NCI-H1930 (cell line): ENCODE measurements at regions not wholly inside any gene's neighbourhood (a gene's known extent, or its start where the extent isn't known, plus 50 kb on each side); places are given as distances from the start of the nearest gene placed in this dataset.
"Not testable (repeated sequence)": the region's sequence is repeated elsewhere in the genome, so short reads cannot be mapped to it uniquely, and the experiment has no call there.

ENCODE experiments used
- DNase-seq, 2 experiments: peaks; one replicate each; lab custom pipeline; 2025; lab: John Stamatoyannopoulos, UW

DNA sequence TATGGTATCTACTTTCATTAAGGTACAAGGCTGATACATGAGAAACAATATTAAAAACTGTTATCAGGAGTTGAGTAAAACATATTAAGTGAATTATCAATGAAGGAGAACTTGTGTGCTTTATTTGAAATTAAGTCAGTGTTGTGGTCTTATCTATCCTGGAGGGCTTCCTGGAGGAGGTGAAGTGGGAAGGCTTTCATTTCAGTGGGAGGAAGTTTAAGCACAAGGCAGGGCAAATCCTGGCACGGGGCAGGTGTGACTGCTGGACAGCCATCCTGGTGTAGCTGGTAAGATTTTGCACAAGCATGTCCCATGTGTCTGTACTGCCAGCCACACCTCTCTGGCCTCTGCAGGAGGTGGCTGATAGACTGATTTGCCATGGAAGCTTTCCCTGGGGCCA lies 159.7 kb upstream of the SKOR2 start:
- DNase-seq, result no peak

DNA sequence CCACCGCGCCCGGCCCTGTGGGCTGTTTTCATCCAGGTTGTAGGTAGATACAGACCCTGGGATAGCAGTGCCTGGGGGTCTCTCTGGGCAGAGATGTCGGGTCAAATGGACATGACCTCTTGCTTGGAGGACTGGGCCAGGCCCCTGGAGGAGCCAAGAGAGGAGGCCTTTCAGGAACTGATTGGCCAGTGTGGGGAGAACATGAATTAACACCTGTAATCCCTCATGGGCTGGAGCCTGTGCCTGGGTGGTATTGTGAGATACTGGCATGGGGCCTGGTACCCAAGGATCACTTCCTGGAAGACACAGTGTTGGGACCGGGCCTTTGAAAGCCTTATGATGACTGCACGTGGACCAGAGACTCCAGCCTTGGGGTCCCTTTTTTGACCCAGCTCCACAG lies 158.7 kb upstream of the SKOR2 start:
- no peak for DNase-seq

DNA sequence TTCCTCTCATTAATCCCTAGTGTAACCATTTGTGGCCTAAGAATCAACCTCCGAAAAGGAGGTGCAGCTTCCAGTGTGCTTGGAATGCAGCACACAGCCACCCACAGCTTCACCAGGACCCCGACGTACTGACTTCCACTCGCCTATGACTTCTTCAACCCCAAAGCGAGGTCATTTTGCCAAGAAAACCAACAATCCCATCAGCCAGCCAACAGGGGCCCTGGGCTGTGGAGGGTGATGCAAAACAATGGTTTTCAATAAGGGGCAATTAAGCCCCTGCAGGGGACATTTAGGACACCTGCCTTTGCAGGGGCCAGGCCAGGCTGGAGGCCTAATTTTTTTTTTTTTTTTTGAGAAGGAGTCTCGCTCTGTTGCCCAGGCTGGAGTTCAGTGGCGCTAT lies 158.1 kb upstream of the SKOR2 start:
- no peak for DNase-seq

DNA sequence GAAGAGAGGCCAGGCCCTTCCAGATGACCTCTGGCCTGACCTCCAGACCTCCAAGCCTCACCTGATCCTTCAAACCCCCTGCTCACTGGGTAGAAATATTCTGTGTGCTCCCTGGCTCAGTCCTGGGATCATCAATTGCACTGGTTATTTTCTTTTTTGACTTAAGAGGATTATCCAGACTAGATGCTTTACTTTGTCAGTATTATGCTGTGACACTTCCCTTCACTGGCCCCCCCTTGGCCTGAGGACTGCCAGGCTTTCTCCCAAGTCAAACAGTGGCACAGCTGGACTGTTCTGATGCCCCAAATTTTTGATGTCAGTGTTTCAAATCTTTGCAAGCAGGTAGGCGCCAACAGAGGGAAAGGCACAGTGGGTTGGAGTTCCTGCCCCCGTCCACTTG lies 156.3 kb upstream of the SKOR2 start:
- no peak for DNase-seq

DNA sequence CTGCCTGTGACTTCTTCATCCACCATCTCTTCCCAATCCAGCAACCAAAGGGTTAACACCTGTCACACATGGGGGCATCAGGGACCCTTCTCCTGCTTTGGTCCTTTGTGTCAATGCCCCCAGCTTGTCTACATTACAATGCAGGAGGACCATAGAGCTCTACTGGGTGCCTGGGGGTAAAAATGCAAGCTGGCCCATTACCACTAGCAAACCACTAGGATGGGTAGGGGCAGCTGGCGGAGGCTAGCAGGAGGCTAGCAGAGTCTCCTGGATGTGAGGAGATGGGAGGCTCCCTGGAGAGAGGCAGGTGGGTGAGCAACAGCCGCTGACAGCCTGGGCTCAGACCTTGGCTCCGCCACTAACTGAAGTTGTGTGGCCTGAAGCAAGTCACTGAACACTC lies 153.4 kb upstream of the SKOR2 start:
- no peak for DNase-seq

DNA sequence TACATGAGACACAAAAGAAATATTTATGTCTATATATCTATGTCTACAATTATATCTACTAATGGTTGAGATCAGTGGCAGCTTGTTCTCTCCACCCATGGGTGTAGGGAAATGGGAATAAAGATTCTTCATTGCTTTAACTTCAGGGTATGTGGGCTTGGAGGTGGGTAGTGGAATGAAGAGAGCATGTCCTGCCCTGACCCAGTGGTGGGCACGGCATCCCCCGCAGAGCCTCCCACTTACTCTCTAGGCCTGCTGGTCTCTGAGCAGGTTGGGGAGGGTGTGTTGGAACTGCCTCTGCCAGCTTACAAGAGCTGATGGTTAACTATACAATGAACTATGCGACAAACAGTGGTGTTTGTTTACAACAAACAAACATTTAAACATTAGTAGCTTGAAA lies 152.5 kb upstream of the SKOR2 start:
- no peak for DNase-seq

DNA sequence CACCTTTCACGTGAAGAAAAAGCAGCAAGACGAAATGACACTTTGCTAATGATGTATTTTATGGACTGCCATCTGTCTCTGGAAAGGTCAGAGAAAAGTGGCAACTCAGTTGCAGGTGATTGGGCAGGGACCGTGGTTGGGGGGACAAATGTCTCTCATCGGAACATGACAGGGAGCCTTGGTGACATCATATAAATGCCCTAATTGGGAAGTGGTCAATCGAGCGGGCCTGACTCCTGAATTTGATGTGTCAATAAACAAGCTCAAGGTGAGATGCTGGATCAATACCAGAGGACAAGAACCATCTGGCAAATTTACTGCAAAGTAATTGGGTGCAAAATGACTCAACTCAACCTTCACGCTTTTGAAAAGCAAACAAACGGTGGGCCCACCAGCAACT lies 151.9 kb upstream of the SKOR2 start:
- no peak for DNase-seq

DNA sequence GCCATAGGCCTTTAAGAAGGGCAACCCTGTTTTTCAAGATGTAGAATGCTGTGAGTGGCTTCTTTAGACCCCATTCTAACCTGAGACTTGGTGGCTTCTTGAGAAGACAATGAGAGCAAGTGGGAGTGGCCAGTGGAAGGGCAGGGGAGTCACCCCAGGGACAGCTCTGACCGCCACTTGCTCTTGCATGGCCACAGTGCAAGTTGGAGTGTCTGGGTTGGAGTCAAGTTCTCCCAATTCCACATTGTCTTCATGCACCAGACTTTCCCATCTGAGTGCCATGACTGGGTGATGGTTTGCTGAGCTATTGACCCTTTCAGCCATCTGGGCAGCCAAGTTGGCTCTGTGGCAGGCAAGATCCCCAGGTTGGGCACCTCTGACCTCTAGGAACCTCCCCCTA lies 148.0 kb upstream of the SKOR2 start:
- no peak for DNase-seq

DNA sequence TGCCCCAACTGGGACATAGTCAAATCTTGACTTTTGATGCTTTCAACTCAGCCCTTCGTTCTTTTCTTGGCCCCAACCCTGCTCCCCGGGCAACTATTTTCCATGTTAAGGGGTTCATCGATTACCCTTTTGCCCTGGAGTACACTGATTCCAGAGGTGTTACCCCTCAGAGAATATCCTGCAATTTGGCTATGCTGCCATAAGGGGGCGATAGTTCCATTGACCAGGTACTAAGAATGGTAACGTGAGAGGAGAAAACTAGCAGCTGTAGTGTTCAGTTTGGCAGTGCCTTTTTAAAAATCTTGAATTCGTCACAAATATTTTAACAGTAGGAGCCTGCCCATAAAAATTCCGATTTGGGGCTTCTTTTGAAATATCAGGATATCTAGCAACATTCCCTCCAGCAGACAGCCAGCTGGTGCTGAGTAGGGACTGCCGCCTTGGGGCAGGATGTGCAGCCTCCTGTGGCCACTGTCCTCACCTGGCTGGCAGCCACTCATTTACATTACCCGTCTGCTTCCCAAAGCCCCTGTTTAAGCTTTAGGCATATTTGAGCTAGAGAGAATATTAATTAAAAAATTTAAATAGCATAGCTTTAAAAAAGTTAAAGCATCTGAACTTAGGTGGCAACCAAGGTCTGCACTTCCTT lies 146.3 kb upstream of the SKOR2 start:
- DNase-seq, result no peak

DNA sequence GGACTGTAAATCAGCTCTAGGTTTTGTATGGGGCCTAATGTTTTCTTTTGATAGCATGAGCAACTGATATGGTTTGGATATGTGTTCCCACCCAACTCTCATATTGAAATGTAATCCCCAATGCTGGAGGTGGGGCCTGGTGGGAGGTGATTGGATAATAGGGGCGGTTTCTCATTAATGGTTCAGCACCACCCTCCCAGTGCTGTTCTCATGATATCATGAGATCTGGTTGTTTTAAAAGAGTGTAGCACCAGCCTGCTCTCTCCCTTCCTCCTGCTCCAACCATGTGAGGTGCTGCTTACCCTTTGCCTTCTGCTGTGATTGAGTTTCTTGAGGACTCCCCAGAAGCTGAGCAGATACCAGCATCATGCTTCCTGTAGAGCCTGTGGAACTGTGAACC lies 140.2 kb upstream of the SKOR2 start:
- no peak for DNase-seq

DNA sequence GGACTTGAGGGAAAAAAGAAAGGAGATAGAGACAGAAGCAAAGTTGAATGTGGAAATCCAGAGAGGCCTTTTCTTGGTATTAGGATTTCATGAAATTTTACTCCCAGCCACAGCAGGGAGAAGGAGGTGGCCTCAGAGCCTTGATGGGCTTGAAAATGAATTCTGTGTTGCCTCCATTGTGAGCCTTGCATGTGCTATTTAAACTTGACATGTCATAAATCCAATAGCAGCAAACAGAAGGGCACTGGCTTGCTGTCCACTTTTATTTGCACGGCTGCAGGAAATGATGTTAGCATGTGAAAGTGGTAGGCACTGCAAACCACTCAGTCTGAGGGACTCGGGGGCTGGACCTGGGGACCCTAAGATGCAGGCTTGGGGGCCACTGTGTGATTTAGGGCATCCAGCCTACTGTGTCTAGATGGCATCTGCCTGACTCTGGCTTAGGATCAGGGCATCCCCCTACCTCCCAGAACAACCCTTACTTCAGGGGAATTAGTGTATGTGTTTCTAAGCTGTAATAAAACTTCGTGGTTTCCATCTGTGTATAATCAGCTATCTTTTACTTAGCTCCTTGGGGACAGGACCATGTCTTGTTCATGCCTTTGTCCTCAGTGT lies 139.1 kb upstream of the SKOR2 start:
- DNase-seq, result no peak

DNA sequence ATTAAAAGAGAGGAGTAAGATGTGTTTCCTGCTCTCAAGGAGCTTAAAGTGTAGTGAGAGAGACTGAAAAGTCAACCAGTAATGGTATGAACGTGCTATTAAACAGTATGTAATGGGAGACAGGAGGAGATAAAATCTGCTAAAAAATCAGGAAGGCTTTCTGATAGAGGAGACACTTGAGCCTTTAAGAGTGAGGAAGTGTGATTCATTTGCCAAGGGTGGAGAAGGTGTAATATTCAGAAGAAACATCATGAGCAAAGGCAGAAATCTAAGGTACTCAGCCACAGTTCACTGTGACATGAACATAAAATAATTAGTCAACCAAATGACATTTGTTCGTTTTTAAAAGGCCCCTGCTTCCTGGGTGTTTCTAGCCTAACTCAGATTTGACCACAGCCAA lies 137.8 kb upstream of the SKOR2 start:
- no peak for DNase-seq

DNA sequence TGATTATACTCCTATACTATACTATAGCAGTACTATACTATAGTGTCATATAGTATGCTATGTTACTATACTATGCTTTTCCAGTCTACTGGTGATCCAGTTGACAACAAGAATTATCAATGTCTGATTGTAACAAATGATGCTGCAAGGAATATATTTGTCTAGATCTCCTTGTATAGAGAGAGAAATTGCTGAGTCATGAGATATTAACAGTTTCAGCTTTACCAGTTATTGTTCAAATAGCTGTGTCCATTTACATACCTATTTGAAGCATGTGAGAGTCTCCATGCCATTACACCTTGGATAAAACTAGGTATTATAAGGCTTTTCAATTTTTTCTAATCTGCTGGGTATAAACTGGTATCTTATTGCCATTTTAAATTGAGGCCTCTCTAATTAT lies 136.4 kb upstream of the SKOR2 start:
- no peak for DNase-seq

DNA sequence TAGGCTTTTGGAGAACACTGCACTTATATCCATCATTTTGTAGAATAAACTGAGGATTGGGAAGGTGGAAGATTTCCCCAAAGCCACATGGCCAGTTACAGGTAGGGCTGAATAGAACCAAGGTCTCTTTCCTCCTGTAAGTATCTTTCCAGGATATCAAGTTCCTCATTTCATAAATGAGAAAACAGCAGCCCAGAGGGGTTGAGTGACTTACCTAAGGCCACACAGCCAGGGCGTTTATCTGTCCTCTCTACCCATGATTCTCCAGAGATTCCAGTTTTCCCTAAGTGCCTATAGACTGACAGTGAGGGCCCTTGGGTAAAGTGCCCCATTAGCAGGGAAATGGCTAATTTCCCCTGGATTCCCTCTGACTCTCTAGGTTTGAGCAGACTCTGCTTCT lies 132.3 kb upstream of the SKOR2 start:
- no peak for DNase-seq

DNA sequence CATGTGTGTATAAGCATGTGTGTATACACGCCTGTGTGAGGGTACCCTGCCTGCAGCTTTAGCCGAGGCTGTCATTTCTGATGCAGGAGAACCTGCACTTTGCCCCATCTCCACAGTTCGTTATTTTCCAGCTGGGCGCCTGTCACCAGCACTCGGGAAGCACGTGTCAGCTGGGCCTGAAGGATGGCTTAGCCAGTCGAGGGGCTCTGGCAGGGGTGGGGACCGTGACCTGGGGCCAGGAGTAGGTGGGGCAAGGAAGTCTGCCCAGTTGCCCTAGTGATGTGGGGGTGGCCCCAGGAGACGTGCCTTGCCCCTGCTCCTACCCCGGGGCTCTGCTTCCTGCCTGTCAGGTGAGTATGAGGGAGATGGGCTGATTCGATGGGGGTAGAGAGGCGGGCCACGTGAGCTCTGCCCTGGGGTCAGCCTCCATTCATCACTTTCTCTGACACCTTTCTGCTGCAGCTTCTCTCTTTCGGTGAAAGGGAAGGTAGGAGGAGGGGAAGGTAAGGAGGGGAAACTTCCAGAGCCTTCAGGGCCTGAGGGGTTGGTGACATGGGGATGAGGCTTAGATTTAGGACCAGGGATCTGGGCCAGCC lies 130.6 kb upstream of the SKOR2 start:
- no peak for DNase-seq

DNA sequence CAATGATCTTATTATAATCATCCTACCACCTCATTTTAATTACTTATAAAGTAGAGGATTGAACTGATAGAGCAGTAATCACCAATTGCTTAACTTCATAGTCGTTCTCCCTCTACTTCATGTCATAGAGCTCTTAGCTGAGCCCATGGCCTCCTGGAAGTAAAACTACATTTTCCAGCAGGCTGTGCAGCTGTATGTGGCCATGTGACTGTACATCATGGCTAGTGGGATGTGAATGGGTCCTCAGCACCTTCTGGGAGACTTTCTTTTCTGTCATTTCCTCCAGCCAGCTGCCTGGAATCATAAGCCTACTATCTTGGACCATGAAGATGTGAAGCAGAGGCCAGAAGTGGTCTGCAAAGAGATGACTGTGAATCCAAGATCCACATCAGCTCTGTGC lies 128.7 kb upstream of the SKOR2 start:
- DNase-seq, result no peak

DNA sequence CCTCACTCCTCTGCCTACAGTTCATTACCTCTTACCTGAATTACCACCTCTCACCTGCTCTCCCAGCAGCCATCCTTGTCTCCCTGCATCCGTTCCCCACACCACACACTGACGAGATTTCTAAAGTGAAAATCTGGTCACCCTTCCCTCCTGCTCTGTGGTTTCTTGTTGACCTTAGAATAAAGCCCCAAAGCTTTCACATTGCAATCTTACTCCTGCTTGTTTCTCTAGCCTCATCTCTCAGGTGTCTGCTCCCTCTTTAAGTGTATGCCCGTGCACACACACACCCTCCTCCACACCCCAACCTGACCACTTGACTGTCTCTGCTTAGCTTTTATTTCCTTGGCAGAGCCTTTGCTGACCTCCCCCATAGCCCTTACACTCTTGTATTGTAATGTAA lies 122.0 kb upstream of the SKOR2 start:
- no peak for DNase-seq

DNA sequence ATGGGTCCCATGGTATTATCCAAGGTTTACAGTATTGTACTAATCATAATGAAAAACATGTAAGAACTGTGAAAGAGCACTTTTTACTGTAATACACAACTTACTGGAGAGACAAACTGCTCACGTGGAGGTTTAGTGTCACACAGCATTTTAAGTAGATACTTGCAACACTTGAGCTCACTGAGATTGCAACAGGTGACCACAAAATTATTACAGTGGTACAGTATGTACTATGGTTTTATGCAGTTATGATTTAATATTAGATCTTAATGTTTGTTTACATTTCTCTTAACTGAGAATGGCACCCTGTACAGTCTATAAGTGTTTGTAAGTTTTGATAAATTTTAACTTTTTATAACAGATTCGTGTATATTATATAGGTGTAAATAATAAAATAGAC lies 118.6 kb upstream of the SKOR2 start:
- DNase-seq, result no peak

DNA sequence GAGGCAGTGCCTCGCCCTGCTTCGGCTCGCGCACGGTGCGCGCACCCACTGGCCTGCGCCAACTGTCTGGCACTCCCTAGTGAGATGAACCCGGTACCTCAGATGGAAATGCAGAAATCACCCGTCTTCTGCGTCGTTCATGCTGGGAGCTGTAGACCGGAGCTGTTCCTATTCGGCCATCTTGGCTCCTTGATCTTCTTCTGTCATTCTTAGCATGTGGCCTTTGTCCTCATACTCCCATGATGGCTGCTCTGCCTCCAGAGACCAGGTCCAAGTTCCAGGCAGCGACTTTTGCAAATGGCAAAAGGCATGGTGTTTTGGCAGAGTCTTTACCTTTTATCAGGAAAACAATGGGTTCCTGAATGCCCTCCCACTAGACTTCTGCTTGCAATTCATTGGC lies 102.6 kb upstream of the SKOR2 start:
- not testable (repeated sequence) for DNase-seq

DNA sequence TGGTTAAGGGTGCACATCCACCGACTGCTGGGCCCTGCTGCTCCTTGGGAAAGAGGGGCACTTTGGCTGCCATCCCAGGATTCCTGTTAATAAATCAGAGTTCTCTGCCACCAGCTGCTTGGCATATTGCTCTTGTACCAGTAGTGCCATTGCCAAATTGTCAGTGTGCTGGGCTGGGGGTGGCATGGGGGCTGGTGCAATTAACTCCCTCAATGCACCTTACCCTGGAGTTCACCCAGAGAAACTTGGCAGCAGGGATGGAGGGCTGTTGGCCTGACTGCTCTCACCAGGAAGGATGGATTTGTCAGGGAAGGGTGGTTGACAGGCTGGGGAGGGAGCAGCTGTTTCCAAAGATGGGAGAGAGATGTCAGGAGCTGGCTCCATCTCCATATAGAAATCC lies 94.6 kb upstream of the SKOR2 start:
- no peak for DNase-seq

DNA sequence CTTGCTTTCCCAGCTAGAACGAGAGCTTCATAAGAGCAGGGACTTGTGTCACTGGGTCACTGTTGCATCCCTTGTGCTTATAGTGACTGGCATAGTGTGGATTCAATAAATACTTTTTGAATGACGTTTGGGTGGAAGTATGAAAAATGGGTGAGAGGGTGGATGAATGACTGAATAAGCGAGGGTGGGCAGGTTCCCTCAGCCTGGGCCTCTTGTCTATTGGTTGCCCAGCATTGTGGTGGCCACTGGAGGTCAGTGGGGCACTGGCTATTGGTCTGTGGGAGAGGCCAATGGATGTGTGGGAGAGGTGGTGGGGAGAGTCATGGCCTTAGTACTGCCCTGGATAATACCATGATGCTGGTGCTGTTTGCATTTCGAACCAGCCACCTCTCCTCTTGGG lies 93.8 kb upstream of the SKOR2 start:
- no peak for DNase-seq

DNA sequence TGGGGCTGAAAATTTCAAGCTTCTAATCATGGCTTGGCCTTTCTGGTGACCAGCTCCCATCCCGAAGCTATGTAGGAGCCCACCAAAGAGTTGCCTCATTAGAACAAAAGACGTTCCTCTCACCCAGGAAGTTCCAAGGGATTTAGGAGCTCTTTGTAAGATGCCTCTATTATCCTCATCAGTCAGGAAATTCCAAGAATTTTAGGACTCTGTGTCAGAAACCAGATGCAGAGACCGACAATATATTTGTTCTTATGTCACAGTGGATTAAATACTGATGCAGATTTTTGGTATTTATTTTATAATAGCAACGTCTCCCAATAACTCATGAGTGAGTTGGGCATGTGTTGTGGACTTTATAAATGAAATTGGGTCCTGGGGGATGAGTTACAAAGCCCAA lies 91.8 kb upstream of the SKOR2 start:
- no peak for DNase-seq

DNA sequence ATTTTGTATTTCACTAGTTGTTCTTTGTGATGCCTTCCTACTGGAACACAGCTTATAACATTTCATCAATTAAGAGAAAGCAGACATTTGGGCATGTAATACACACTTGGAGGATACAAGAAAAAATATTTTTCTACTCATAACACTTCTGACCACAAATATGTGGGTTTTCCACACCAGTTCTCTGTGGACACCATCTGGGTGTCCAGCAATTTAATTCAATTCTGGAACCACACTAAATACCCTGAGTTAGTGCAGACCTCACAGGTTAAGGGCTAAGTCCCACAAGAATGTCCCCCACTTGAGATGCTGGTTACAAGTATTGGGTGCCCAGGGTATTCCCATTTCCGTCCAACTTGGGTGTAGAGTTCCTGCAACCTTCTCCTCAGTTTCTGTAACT lies 91.1 kb upstream of the SKOR2 start:
- no peak for DNase-seq

DNA sequence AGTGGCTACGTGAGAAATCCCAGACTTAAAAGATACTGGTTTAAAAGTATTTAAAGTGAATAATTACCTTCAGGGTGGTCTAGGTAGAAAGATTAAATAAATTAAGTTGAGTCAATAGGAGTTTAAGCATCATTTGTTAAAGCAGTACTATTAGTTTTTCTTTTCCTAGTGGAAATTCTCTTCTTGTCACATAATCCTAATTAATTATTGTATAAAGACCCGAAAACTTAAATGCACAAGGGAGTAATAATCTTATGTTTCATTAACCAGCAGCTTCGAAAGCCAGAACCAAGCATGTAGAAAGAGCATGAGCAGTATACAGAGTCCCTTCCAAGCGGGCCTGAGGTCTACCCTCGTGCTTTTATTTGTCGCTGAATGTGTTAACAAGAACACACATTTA lies 90.2 kb upstream of the SKOR2 start:
- DNase-seq, result no peak
